AG04449 (cell line): ENCODE measurements at regions not wholly inside any gene's neighbourhood (a gene's known extent, or its start where the extent isn't known, plus 50 kb on each side); places are given as distances from the start of the nearest gene placed in this dataset.

Experiments
- CTCF ChIA-PET: fragments of 350-600 bp; formaldehyde crosslinking; extraction: SDS; loops from one replicate; lab custom pipeline; 2021; ENCODE audit warnings: antibody characterized with exemption; lab: Yijun Ruan, JAX
- POLR2A ChIA-PET: fragments of 400-600, 350-600 bp; formaldehyde crosslinking; extraction: SDS; loops from one replicate; lab custom pipeline; 2020; ENCODE audit warnings: antibody characterized with exemption, inconsistent platforms; lab: Yijun Ruan, JAX
- DNase-seq: peaks from one replicate; pipeline ENCODE4 v3.0.0-alpha.2; 2010; ENCODE audit warnings: low read depth, low spot score
- H3K4me3 ChIP-seq: 2 replicates; pipeline ENCODE4 v1.5.1; 2011; ENCODE audit warnings: low read depth, mild to moderate bottlenecking, control low read depth, low read length
- TF ChIP-seq, protein P1 (sequence below): IDR thresholded peaks from one replicate; pipeline ENCODE4 v1.5.1; 2011; ENCODE audit warnings: mild to moderate bottlenecking, moderate library complexity, low read length, control low read depth, inconsistent platforms; ENCODE audit not compliant: insufficient read depth; ENCODE audit errors: missing control alignments

DNA sequence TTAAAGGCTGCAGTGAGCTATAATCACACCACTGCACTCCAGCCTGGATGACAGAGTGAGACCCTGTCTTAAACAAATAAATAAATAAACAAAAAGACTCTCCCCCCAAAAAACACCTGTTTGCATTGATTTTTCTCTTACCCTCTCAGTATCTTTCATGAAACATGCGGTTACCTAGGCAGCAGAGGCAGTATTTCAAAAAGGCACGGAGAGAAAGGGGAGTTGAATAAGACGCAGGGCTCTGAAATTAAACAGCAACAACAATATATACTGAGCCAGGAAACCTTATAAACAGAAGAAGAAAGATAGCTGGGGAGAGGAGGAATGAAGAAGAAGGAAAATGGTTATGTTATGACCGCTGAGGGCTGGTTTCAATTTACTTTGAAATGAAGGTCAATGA is 277.6 kb downstream of the BTG1 start:
- TF ChIP-seq, protein P1, sequence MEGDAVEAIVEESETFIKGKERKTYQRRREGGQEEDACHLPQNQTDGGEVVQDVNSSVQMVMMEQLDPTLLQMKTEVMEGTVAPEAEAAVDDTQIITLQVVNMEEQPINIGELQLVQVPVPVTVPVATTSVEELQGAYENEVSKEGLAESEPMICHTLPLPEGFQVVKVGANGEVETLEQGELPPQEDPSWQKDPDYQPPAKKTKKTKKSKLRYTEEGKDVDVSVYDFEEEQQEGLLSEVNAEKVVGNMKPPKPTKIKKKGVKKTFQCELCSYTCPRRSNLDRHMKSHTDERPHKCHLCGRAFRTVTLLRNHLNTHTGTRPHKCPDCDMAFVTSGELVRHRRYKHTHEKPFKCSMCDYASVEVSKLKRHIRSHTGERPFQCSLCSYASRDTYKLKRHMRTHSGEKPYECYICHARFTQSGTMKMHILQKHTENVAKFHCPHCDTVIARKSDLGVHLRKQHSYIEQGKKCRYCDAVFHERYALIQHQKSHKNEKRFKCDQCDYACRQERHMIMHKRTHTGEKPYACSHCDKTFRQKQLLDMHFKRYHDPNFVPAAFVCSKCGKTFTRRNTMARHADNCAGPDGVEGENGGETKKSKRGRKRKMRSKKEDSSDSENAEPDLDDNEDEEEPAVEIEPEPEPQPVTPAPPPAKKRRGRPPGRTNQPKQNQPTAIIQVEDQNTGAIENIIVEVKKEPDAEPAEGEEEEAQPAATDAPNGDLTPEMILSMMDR, result no peak
- DNase-seq, result no peak
- H3K4me3 ChIP-seq, result no peak overlapping the region
- ChIA-PET CTCF (no interaction called here), POLR2A (no interaction called here)

DNA sequence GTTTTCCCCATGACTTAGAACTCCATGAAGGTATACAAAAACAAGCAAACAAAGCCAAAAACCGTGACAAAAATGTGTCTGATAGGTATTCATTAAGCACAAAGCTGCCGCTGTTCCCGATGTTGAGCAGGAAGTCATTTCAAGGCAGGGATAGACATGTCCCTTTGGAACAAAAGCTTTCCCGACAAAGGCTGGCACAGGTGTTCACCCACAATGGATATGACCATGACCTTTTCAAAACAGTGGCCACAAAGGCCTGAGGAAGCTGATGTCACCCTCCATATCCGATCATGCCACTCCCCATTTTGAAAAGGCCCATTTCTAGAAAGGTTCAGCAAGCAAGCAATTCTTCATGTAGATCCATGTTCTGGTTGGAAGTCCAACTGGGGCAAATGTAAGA is 279.1 kb downstream of the BTG1 start:
- TF ChIP-seq, protein P1, result no peak
- DNase-seq, result no peak
- no peak overlapping the region for H3K4me3 ChIP-seq
- POLR2A ChIA-PET, result no interaction called here
- CTCF ChIA-PET, result interaction anchor here (0.6 to 1.3 kb wide), 2 partner anchors 13 to 55 kb away, joined by 3 read pairs; no protein-coding TSS in a partner anchor

DNA sequence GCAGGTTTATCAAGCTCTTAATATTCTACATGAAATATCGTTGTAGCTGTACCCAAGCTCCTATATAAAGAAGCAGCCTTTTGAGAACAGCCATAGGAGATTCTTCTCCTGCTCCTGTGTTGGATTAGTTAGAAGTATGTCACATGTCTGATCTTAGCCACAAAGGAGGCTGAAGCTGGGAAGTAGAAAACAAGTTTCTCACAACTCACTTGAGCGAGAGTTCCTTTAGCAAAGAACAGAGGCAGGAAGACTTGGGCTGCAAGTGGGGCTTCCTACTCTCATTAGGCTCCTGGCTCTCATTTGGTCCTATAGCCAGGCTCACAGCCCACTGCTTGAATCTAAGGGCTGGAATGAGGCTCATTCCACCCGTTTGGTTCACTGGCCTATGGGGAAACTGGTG is 281.9 kb downstream of the BTG1 start:
- H3K4me3 ChIP-seq, result no peak overlapping the region
- ChIA-PET CTCF (interaction anchor here (1.5 kb wide), 1 partner anchor 10 kb away, joined by 5 read pairs; no protein-coding TSS in a partner anchor), POLR2A (no interaction called here)
- TF ChIP-seq, protein P1, result no peak
- no peak for DNase-seq

DNA sequence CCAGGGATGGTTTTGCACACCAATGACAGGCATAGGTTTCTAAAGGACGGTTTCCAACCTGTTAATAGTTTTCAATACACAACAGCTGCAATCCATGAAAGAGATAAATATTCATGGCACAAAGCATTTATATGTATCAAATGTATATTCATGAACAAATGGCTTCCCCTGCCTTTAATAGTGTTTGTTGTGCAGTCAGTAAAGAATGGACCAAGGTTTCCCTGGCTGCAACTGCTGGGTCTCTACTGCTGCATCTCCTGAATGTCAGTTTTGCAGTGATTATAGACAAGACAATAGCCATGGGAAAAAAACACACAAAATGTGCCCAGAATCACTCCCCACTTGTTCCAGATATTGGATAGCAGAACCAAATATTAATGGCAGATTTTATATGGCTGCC is 284.1 kb downstream of the BTG1 start:
- TF ChIP-seq, protein P1, result no peak
- ChIA-PET CTCF (no interaction called here), POLR2A (no interaction called here)
- no peak overlapping the region for H3K4me3 ChIP-seq
- DNase-seq, result no peak

DNA sequence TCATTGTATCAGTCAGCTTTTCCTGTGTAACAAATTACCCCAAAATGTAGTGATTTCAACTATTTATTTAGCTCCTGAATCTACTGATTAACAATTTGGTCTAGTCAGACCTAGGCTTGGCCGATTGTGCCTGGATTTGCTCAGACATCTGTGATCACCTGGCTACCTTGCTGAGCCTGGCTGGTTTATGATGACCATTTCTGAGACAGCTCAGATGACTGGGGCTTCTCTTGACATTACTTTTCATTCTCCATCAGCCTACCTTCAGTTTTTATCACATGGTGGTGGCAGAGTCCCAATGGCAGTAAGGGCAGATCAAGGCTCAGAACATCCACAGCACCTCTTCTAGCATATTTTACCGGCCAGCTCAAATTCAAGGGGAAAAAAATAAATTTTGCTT is 286.3 kb downstream of the BTG1 start:
- POLR2A ChIA-PET, result no interaction called here
- no peak overlapping the region for H3K4me3 ChIP-seq
- DNase-seq, result no peak
- TF ChIP-seq, protein P1, result no peak
- CTCF ChIA-PET, result no interaction called here

DNA sequence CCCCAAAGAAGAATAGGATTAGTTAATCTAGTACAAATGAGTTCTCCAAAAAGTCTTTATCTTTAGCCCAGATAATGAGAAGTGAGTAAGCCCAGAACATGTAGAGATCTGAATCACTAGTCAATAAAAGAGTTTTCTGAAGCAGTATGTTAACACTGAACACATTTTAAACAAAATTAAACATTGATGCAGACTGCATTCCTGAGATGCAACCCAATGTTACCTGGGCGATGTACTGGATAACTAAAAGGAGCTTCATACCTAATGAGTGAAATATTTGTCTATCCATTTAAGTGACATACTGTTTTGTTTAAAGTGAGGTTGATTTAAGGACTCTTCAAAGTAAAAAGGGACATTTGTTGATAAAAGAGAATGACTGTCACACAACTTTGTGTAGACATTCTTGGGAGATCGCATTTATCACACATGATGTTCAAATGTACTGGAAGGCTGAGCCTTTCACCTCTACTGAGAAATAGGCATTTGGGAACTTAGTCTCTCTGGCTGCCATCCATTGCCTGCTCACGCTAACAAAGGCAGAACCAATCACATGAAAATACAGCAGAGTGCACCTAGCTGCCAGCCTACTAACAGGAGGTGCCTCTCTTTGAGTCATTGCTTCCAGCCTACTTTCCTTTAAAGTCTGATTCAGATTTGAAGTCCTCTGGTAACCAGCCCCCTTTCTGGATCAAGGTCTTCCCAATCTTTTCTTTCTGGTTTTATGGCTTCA is 287.7 kb downstream of the BTG1 start:
- ChIA-PET CTCF (no interaction called here), POLR2A (no interaction called here)
- TF ChIP-seq, protein P1, result no peak
- no peak for DNase-seq
- no peak overlapping the region for H3K4me3 ChIP-seq
